OCI-LY3 (cell line): ENCODE measurements at regions not wholly inside any gene's neighbourhood (a gene's known extent, or its start where the extent isn't known, plus 50 kb on each side); places are given as distances from the start of the nearest gene placed in this dataset.

Source experiments
- H2AFZ ChIP-seq: fragments of 200-600, 300-600 bp; shearing (Covaris generic); 2 replicates; pipeline ENCODE4 v1.6.0; 2014; ENCODE audit warnings: antibody characterized with exemption, low read depth, low read length
- H3K27ac ChIP-seq: fragments of 200-600, 300-600 bp; sonication (generic); 2 replicates; pipeline ENCODE4 v1.5.1; 2014; ENCODE audit warnings: mild to moderate bottlenecking, low read length, moderate library complexity, mixed read lengths
- H3K27me3 ChIP-seq: fragments of 200-600, 300-600 bp; sonication (generic); 2 replicates; pipeline ENCODE4 v1.6.1; 2014; ENCODE audit warnings: low read depth, low read length, mixed read lengths
- H3K36me3 ChIP-seq: fragments of 200-600, 300-600 bp; sonication (generic); replicated peaks from 2 replicates; pipeline ENCODE3; 2014; ENCODE audit warnings: low read depth, low read length, mixed read lengths
- H3K4me1 ChIP-seq: fragments of 300-600, 200-600 bp; sonication (generic); 2 replicates; pipeline ENCODE4 v1.6.1; 2014; ENCODE audit warnings: low read length, mixed read lengths
- H3K4me2 ChIP-seq: fragments of 200-600, 300-600 bp; sonication (generic); 2 replicates; pipeline ENCODE4 v1.6.1; 2014; ENCODE audit warnings: low read length, mixed read lengths
- H3K4me3 ChIP-seq: fragments of 300-600, 200-600 bp; sonication (generic); 2 replicates; pipeline ENCODE4 v1.5.1; 2014; ENCODE audit warnings: antibody characterized with exemption, mild to moderate bottlenecking, low read length, moderate library complexity
- H3K79me2 ChIP-seq: fragments of 300-600, 200-600 bp; shearing (Covaris generic); 2 replicates; pipeline ENCODE4 v1.6.1; 2014; ENCODE audit warnings: mild to moderate bottlenecking, low read length, mixed read lengths
- H3K9ac ChIP-seq: fragments of 300-600, 200-600 bp; shearing (Covaris generic); 2 replicates; pipeline ENCODE4 v1.6.0; 2014; ENCODE audit warnings: mild to moderate bottlenecking, low read length, moderate library complexity
- H3K9me3 ChIP-seq: fragments of 200-600, 300-600 bp; shearing (Covaris generic); 2 replicates; pipeline ENCODE4 v1.6.1; 2014; ENCODE audit warnings: low read length, mixed read lengths; ENCODE audit not compliant: insufficient read depth
- H4K20me1 ChIP-seq: fragments of 200-600, 300-600 bp; sonication (generic); 2 replicates; pipeline ENCODE4 v1.6.1; 2016; ENCODE audit warnings: low read length, mixed read lengths; ENCODE audit not compliant: insufficient read depth
- EZH2phosphoT487 ChIP-seq: fragments of 200-600 bp; shearing (Covaris generic); IDR thresholded peaks from 2 replicates; pipeline ENCODE4 v1.6.1; 2018; ENCODE audit warnings: antibody characterized with exemption, mixed run types, low read depth
- TF ChIP-seq, protein P1 (sequence below): fragments of 200-600, 300-600 bp; sonication (generic); IDR thresholded peaks from 2 replicates; pipeline ENCODE4 v1.5.1; 2014; ENCODE audit warnings: antibody characterized with exemption, low read length, low read depth

DNA sequence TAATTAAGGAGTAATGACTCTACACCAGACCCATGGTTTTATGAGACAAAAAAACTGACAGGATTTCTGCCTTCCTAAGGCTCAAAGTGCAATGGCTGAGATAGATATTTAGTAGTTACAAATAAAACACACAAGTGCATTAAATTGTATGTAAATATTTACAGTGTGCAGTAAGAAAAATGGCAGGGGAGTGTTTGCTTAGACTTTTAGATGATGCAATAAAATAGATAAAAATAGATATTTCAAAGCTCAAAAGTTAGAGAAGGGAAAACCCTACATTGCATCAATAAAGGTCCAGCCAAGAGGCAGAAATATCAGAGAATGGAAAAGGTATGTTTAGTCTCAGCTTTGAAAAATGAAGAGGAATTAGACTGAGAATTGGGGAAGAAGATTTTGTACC is 226.3 kb upstream of the FGGY start:
- H2AFZ ChIP-seq: no peak overlapping the region

DNA sequence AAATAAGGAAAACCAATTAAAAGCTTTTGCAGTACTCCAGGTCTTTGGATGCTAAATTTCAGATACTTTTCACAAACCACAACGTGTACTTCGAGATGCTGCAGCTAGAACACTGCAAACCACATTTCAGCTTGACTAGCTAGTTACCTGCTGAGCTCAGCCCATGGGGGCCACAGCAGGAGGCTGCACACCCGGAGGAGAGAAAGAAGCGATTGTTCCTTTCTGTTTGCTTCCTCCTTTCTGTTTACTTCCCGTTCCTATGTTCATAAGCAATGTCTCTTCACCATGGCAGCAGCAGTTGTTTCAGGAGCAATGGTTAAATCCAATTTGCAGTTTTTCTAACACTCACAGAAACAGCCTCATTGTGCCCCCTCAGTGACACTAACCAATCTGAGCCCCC is 225.6 kb upstream of the FGGY start:
- Histone ChIP-seq H3K36me3 (no peaks in the 10 kb centered on the region), H3K27me3 (no peaks in the 10 kb centered on the region), H3K4me3 (no peak overlapping the region), H2AFZ (no peak overlapping the region; the same call in 1 of the 2 replicates), H3K79me2 (no peaks in the 10 kb centered on the region), H3K4me2 (peak overlapping the region; percentile 54), H3K4me1 (peaks cover 22% of the 10 kb centered on the region), H3K27ac (peak overlapping the region; percentile 29; the same call in 1 of the 2 replicates), H3K9me3 (no peaks in the 10 kb centered on the region), H4K20me1 (no peaks in the 10 kb centered on the region), H3K9ac (no peak overlapping the region; the same call in 1 of the 2 replicates)
- TF ChIP-seq, protein P1, sequence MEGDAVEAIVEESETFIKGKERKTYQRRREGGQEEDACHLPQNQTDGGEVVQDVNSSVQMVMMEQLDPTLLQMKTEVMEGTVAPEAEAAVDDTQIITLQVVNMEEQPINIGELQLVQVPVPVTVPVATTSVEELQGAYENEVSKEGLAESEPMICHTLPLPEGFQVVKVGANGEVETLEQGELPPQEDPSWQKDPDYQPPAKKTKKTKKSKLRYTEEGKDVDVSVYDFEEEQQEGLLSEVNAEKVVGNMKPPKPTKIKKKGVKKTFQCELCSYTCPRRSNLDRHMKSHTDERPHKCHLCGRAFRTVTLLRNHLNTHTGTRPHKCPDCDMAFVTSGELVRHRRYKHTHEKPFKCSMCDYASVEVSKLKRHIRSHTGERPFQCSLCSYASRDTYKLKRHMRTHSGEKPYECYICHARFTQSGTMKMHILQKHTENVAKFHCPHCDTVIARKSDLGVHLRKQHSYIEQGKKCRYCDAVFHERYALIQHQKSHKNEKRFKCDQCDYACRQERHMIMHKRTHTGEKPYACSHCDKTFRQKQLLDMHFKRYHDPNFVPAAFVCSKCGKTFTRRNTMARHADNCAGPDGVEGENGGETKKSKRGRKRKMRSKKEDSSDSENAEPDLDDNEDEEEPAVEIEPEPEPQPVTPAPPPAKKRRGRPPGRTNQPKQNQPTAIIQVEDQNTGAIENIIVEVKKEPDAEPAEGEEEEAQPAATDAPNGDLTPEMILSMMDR: no peak
- no peak for TF ChIP-seq EZH2phosphoT487

More for the DNA sequence above, 226.3 kb upstream of the FGGY start:
- H4K20me1 ChIP-seq: no peaks in the 10 kb centered on the region
- H3K4me2 ChIP-seq: no peak overlapping the region
- no peak overlapping the region for H3K27ac ChIP-seq
- no peaks in the 10 kb centered on the region for H3K9me3 ChIP-seq
- no peaks in the 10 kb centered on the region for H3K79me2 ChIP-seq
- TF ChIP-seq EZH2phosphoT487: no peak
- TF ChIP-seq, protein P1: no peak
- peaks cover 22% of the 10 kb centered on the region for H3K4me1 ChIP-seq
- H3K27me3 ChIP-seq: no peaks in the 10 kb centered on the region
- no peak overlapping the region for H3K4me3 ChIP-seq
- no peaks in the 10 kb centered on the region for H3K36me3 ChIP-seq
- no peak overlapping the region for H3K9ac ChIP-seq

DNA sequence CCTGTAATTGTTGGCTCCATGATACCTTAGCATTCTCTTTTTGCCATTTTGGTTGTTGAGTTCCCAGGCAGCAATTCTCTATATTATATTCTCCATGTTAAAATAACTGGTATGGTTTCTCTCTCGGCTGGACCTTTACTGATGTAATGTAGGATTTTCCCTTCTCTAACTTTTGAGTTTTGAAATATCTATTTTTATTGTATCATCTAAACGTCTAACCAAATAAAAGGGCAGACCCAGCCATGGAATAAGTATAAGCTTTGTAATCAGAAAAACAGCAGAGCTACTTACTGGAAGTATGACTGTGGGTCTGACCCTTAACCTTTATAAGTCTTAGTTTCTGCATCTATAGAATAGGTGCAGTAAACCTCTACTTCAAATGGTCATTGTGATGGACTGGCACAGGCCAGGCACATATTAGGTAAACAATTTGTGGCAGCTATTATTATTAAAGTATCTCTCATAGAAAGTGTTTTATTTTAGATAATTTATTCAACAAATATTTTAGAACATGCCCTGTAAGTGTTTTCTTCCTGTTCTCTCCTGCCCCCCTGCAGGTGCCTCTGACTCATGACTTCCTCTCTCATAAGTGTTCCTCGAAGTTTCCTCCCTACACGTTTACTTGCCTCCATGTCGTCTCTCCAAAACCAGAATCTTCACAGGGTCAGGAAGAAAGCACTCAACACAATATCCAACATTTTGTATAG is 224.9 kb upstream of the FGGY start:
- Histone ChIP-seq H3K36me3 (no peaks in the 10 kb centered on the region), H3K4me3 (no peak overlapping the region), H3K4me2 (peak overlapping the region; percentile 54), H3K27ac (peak overlapping the region; percentile 29; the same call in 1 of the 2 replicates), H3K9ac (peak overlapping the region; percentile 16; the same call in 1 of the 2 replicates), H3K9me3 (no peaks in the 10 kb centered on the region), H3K27me3 (no peaks in the 10 kb centered on the region), H2AFZ (0 out of 2 replicates have a peak overlapping the region, but pooled peaks have one; percentile 49), H3K79me2 (no peaks in the 10 kb centered on the region), H3K4me1 (peaks cover 22% of the 10 kb centered on the region), H4K20me1 (no peaks in the 10 kb centered on the region)
- TF ChIP-seq EZH2phosphoT487: no peak
- TF ChIP-seq, protein P1: no peak

DNA sequence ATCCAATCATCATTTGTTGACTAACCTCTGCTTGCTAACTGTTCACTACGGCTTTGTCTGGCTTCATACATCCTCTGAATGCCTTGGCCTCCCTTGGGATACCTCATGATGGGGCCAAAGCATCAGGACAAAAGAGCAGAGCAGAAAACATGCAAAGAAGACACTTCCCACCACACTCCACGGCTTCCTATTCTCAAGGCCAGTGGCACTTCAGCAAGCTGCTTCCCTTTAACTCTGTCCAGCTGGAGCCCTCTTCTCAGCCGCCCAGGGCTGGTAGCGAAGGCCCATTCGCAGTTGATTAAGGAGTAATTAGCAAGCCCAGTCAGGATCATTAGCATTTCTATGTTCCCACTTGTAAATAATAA is 224.3 kb upstream of the FGGY start:
- H3K9ac ChIP-seq: no peak overlapping the region
- no peaks in the 10 kb centered on the region for H4K20me1 ChIP-seq
- H3K4me3 ChIP-seq: no peak overlapping the region
- TF ChIP-seq EZH2phosphoT487: no peak
- TF ChIP-seq, protein P1: no peak
- no peak overlapping the region for H2AFZ ChIP-seq
- H3K4me2 ChIP-seq: peak overlapping the region; percentile 54
- no peaks in the 10 kb centered on the region for H3K79me2 ChIP-seq
- no peaks in the 10 kb centered on the region for H3K36me3 ChIP-seq
- H3K27me3 ChIP-seq: no peaks in the 10 kb centered on the region
- H3K4me1 ChIP-seq: peaks cover 27% of the 10 kb centered on the region
- H3K9me3 ChIP-seq: no peaks in the 10 kb centered on the region
- no peak overlapping the region for H3K27ac ChIP-seq
